Peyer's patch (tissue), 4 donors: ENCODE measurements at regions not wholly inside any gene's neighbourhood (a gene's known extent, or its start where the extent isn't known, plus 50 kb on each side); places are given as distances from the start of the nearest gene placed in this dataset.

Experiments
- CTCF ChIP-seq, 6 experiments: fragments of 450-650 bp in 4 of 6; fragments of 200-600 bp in 2 of 6; sonication (generic) in 1 of 6; IDR thresholded peaks; one replicate each; pipeline ENCODE4 v1.5.1; 2017 to 2019; ENCODE audit warnings: antibody characterized with exemption in 6 of 6, mild to moderate bottlenecking in 3 of 6, moderate library complexity in 1 of 6
- POLR2A ChIP-seq, 2 donors: fragments of 450-650 bp; IDR thresholded peaks; one replicate each; pipeline ENCODE4 v1.5.1; 2017; ENCODE audit warnings: antibody characterized with exemption in 2 of 2, mild to moderate bottlenecking in 2 of 2, moderate library complexity in 2 of 2

GRCh38 chr13:83773961-83774360, 108.3 kb downstream of the SLITRK1 start:
- TF ChIP-seq CTCF (IDR thresholded peaks at IDR 0.05), result no peak
- TF ChIP-seq POLR2A (IDR thresholded peaks at IDR 0.05), result no peak
